GM23338 (cell line): ENCODE measurements at regions not wholly inside any gene's neighbourhood (a gene's known extent, or its start where the extent isn't known, plus 50 kb on each side); places are given as distances from the start of the nearest gene placed in this dataset.

Experiments
- ATAC-seq: fragments of 200-7000 bp; cut with Tn5 transposase; 3 replicates; pipeline ENCODE4 v1.9.1; 2020
- DNase-seq: peaks from one replicate; pipeline ENCODE4 v3.0.0-alpha.2; 2015; ENCODE audit warnings: low spot score
- H2AFZ ChIP-seq: fragments of 200-600 bp; sonication (generic); 2 replicates; pipeline ENCODE4 v1.8.0; 2016; ENCODE audit warnings: antibody characterized with exemption, mild to moderate bottlenecking, moderate library complexity
- H3F3A ChIP-seq: fragments of 200-600 bp; sonication (generic); replicated peaks from 2 replicates; pipeline ENCODE4 v1.8.0; 2017; ENCODE audit warnings: antibody characterized with exemption, mixed run types, low read depth
- H3K27ac ChIP-seq: fragments of 200-600 bp; sonication (generic); 2 replicates; pipeline ENCODE4 v1.6.1; 2016; ENCODE audit warnings: low read depth
- H3K27me3 ChIP-seq: fragments of 200-600 bp; sonication (generic); 2 replicates; pipeline ENCODE4 v1.8.0; 2016; ENCODE audit warnings: mild to moderate bottlenecking, mixed run types, moderate library complexity; ENCODE audit not compliant: insufficient read depth
- H3K36me3 ChIP-seq: fragments of 200-600 bp; sonication (generic); 2 replicates; pipeline ENCODE4 v1.8.0; 2016; ENCODE audit warnings: mild to moderate bottlenecking; ENCODE audit not compliant: insufficient read depth
- H3K4me1 ChIP-seq: fragments of 200-600 bp; sonication (generic); 2 replicates; pipeline ENCODE4 v1.8.0; 2016; ENCODE audit warnings: mild to moderate bottlenecking, moderate library complexity; ENCODE audit not compliant: insufficient read depth
- H3K4me2 ChIP-seq: fragments of 200-600 bp; sonication (generic); 2 replicates; pipeline ENCODE4 v1.7.1; 2017; ENCODE audit warnings: mixed run types
- H3K4me3 ChIP-seq: fragments of 200-600 bp; sonication (generic); 2 replicates; pipeline ENCODE4 v1.6.1; 2016; ENCODE audit warnings: mixed run types
- H3K79me2 ChIP-seq: fragments of 200-600 bp; sonication (generic); replicated peaks from 2 replicates; pipeline ENCODE4 v1.8.0; 2017; ENCODE audit warnings: mild to moderate bottlenecking; ENCODE audit not compliant: insufficient read depth
- H3K9me2 ChIP-seq: fragments of 200-600 bp; sonication (generic); 2 replicates; pipeline ENCODE4 v1.8.0; 2017; ENCODE audit not compliant: insufficient read depth
- H4K20me1 ChIP-seq: fragments of 200-600 bp; sonication (generic); replicated peaks from 2 replicates; pipeline ENCODE4 v1.8.0; 2017; ENCODE audit warnings: mild to moderate bottlenecking; ENCODE audit not compliant: insufficient read depth
- H3K27ac Mint-ChIP-seq: 2 replicates; pipeline ENCODE4 v1.8.0; 2020; ENCODE audit warnings: inconsistent platforms, mild to moderate bottlenecking, moderate library complexity, mixed read lengths
- H3K27me3 Mint-ChIP-seq: 3 replicates; pipeline ENCODE4 v1.8.0; 2022; ENCODE audit warnings: low read depth, mild to moderate bottlenecking, moderate library complexity, mixed read lengths, inconsistent platforms; ENCODE audit not compliant: insufficient read depth, poor library complexity
- H3K36me3 Mint-ChIP-seq: 3 replicates; pipeline ENCODE4 v1.8.0; 2021; ENCODE audit warnings: low read depth, mild to moderate bottlenecking, inconsistent platforms, moderate library complexity, mixed read lengths
- H3K4me1 Mint-ChIP-seq: 3 replicates; pipeline ENCODE4 v1.8.0; 2020; ENCODE audit warnings: mild to moderate bottlenecking, inconsistent platforms, mixed read lengths
- H3K4me3 Mint-ChIP-seq: 3 replicates; pipeline ENCODE4 v1.8.0; 2021; ENCODE audit warnings: moderate library complexity, mild to moderate bottlenecking, inconsistent platforms, mixed read lengths
- H3K9me3 Mint-ChIP-seq: 3 replicates; pipeline ENCODE4 v1.8.0; 2020; ENCODE audit warnings: moderate library complexity, mild to moderate bottlenecking, inconsistent platforms, mixed read lengths
- CREB1 ChIP-seq: fragments of 250-450 bp; sonication (Bioruptor Pico); IDR thresholded peaks from 2 replicates; pipeline ENCODE4 v1.5.0; 2020; ENCODE audit warnings: low read depth, mild to moderate bottlenecking, moderate library complexity
- EZH2 ChIP-seq: fragments of 200-600 bp; sonication (generic); IDR thresholded peaks from one replicate; pipeline ENCODE4 v1.8.0; 2017; ENCODE audit warnings: antibody characterized with exemption, mild to moderate bottlenecking, low read depth; ENCODE audit not compliant: unreplicated experiment
- EZH2phosphoT487 ChIP-seq: fragments of 200-600 bp; sonication (generic); IDR thresholded peaks from one replicate; pipeline ENCODE4 v1.8.1; 2018; ENCODE audit warnings: antibody characterized with exemption; ENCODE audit not compliant: unreplicated experiment
- JUNB ChIP-seq: IDR thresholded peaks from one replicate; pipeline ENCODE4 v1.6.1; 2016; ENCODE audit warnings: antibody characterized with exemption; ENCODE audit not compliant: unreplicated experiment
- NANOG ChIP-seq: IDR thresholded peaks from 2 replicates; pipeline ENCODE4 v1.6.1; 2016; ENCODE audit warnings: antibody characterized with exemption, borderline replicate concordance
- POLR2AphosphoS5 ChIP-seq: IDR thresholded peaks from 2 replicates; pipeline ENCODE4 v1.6.1; 2016; ENCODE audit warnings: antibody characterized with exemption, low read depth
- STAT1 ChIP-seq: IDR thresholded peaks from one replicate; pipeline ENCODE4 v1.6.1; 2016; ENCODE audit warnings: antibody characterized with exemption; ENCODE audit not compliant: unreplicated experiment
- ZNF114 ChIP-seq: fragments of 250-450 bp; sonication (Bioruptor Pico); IDR thresholded peaks from 2 replicates; pipeline ENCODE4 v1.5.0; 2020; ENCODE audit warnings: mild to moderate bottlenecking, moderate library complexity
- ZNF331 ChIP-seq: fragments of 250-450 bp; sonication (Bioruptor Pico); IDR thresholded peaks from 2 replicates; pipeline ENCODE4 v1.5.0; 2020; ENCODE audit warnings: low read depth, mild to moderate bottlenecking, moderate library complexity
- TF ChIP-seq, protein P1 (sequence below), 2 experiments: fragments of 200-600 bp in 1 of 2; sonication (generic) in 1 of 2; conservative IDR thresholded peaks; 2 replicates each; pipeline versions ENCODE4 v1.5.1 to v1.6.1; 2016 to 2017; ENCODE audit warnings: antibody characterized with exemption in 2 of 2, low read depth in 2 of 2, mild to moderate bottlenecking in 2 of 2, moderate library complexity in 1 of 2
- TF ChIP-seq, protein P2 (sequence below): IDR thresholded peaks from one replicate; pipeline ENCODE4 v1.6.1; 2018; ENCODE audit warnings: antibody characterized with exemption; ENCODE audit not compliant: unreplicated experiment
- TF ChIP-seq, protein P3 (sequence below): IDR thresholded peaks from 2 replicates; pipeline ENCODE4 v1.6.1; 2016; ENCODE audit warnings: antibody characterized with exemption
- TF ChIP-seq, protein P4 (sequence below): fragments of 250-450 bp; sonication (Bioruptor Pico); IDR thresholded peaks from 2 replicates; pipeline ENCODE4 v1.5.0; 2020; ENCODE audit warnings: mild to moderate bottlenecking, moderate library complexity

DNA sequence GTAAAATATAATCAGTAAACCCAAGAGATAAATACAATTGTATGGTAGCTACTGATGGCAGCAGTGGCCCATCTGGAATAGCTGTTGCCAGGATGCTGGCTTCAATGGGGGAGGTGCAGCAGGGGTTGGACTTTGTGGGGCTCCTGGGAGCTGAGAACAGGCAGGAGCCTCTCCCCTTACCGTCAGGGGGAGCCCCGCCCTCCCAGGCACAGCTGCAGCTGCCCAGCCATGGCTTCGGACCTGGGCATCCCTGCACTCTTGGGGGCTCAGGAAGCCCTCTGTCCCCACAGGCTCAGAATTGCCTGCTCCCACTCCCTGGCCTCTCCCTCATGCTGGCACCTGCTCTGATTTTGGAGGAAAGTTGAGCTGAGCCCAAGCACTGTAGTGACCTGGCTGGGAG lies 741.1 kb downstream of the CDH11 start:
- ATAC-seq (no peak), DNase-seq (no peak)
- Mint-ChIP-seq H3K27ac (no peak overlapping the region), H3K27me3 (peaks cover 2% of the 10 kb centered on the region), H3K9me3 (peaks cover 6% of the 10 kb centered on the region; the same call in 1 of the 3 replicates), H3K4me3 (no peak overlapping the region), H3K36me3 (peaks cover 2% of the 10 kb centered on the region; the same call in 1 of the 3 replicates), H3K4me1 (no peaks in the 10 kb centered on the region)
- Histone ChIP-seq H3K4me3 (no peak overlapping the region), H3K79me2 (no peaks in the 10 kb centered on the region), H3K27ac (no peak overlapping the region), H4K20me1 (no peaks in the 10 kb centered on the region), H3K4me2 (no peak overlapping the region), H2AFZ (no peak overlapping the region), H3F3A (no peaks in the 10 kb centered on the region), H3K27me3 (no peaks in the 10 kb centered on the region), H3K9me2 (no peaks in the 10 kb centered on the region), H3K4me1 (no peaks in the 10 kb centered on the region), H3K36me3 (no peaks in the 10 kb centered on the region)
- TF ChIP-seq POLR2AphosphoS5 (no peak), NANOG (no peak), JUNB (no peak), EZH2phosphoT487 (no peak), ZNF114 (no peak), CREB1 (no peak), STAT1 (no peak), EZH2 (no peak), ZNF331 (no peak)
- TF ChIP-seq, protein P1, sequence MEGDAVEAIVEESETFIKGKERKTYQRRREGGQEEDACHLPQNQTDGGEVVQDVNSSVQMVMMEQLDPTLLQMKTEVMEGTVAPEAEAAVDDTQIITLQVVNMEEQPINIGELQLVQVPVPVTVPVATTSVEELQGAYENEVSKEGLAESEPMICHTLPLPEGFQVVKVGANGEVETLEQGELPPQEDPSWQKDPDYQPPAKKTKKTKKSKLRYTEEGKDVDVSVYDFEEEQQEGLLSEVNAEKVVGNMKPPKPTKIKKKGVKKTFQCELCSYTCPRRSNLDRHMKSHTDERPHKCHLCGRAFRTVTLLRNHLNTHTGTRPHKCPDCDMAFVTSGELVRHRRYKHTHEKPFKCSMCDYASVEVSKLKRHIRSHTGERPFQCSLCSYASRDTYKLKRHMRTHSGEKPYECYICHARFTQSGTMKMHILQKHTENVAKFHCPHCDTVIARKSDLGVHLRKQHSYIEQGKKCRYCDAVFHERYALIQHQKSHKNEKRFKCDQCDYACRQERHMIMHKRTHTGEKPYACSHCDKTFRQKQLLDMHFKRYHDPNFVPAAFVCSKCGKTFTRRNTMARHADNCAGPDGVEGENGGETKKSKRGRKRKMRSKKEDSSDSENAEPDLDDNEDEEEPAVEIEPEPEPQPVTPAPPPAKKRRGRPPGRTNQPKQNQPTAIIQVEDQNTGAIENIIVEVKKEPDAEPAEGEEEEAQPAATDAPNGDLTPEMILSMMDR (conservative IDR thresholded peaks at IDR 0.05; ENCODE audit: low read depth in 2 of 2) = no peak
- TF ChIP-seq, protein P2, sequence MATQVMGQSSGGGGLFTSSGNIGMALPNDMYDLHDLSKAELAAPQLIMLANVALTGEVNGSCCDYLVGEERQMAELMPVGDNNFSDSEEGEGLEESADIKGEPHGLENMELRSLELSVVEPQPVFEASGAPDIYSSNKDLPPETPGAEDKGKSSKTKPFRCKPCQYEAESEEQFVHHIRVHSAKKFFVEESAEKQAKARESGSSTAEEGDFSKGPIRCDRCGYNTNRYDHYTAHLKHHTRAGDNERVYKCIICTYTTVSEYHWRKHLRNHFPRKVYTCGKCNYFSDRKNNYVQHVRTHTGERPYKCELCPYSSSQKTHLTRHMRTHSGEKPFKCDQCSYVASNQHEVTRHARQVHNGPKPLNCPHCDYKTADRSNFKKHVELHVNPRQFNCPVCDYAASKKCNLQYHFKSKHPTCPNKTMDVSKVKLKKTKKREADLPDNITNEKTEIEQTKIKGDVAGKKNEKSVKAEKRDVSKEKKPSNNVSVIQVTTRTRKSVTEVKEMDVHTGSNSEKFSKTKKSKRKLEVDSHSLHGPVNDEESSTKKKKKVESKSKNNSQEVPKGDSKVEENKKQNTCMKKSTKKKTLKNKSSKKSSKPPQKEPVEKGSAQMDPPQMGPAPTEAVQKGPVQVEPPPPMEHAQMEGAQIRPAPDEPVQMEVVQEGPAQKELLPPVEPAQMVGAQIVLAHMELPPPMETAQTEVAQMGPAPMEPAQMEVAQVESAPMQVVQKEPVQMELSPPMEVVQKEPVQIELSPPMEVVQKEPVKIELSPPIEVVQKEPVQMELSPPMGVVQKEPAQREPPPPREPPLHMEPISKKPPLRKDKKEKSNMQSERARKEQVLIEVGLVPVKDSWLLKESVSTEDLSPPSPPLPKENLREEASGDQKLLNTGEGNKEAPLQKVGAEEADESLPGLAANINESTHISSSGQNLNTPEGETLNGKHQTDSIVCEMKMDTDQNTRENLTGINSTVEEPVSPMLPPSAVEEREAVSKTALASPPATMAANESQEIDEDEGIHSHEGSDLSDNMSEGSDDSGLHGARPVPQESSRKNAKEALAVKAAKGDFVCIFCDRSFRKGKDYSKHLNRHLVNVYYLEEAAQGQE = no peak
- TF ChIP-seq, protein P3, sequence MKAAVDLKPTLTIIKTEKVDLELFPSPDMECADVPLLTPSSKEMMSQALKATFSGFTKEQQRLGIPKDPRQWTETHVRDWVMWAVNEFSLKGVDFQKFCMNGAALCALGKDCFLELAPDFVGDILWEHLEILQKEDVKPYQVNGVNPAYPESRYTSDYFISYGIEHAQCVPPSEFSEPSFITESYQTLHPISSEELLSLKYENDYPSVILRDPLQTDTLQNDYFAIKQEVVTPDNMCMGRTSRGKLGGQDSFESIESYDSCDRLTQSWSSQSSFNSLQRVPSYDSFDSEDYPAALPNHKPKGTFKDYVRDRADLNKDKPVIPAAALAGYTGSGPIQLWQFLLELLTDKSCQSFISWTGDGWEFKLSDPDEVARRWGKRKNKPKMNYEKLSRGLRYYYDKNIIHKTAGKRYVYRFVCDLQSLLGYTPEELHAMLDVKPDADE = no peak
- TF ChIP-seq, protein P4, sequence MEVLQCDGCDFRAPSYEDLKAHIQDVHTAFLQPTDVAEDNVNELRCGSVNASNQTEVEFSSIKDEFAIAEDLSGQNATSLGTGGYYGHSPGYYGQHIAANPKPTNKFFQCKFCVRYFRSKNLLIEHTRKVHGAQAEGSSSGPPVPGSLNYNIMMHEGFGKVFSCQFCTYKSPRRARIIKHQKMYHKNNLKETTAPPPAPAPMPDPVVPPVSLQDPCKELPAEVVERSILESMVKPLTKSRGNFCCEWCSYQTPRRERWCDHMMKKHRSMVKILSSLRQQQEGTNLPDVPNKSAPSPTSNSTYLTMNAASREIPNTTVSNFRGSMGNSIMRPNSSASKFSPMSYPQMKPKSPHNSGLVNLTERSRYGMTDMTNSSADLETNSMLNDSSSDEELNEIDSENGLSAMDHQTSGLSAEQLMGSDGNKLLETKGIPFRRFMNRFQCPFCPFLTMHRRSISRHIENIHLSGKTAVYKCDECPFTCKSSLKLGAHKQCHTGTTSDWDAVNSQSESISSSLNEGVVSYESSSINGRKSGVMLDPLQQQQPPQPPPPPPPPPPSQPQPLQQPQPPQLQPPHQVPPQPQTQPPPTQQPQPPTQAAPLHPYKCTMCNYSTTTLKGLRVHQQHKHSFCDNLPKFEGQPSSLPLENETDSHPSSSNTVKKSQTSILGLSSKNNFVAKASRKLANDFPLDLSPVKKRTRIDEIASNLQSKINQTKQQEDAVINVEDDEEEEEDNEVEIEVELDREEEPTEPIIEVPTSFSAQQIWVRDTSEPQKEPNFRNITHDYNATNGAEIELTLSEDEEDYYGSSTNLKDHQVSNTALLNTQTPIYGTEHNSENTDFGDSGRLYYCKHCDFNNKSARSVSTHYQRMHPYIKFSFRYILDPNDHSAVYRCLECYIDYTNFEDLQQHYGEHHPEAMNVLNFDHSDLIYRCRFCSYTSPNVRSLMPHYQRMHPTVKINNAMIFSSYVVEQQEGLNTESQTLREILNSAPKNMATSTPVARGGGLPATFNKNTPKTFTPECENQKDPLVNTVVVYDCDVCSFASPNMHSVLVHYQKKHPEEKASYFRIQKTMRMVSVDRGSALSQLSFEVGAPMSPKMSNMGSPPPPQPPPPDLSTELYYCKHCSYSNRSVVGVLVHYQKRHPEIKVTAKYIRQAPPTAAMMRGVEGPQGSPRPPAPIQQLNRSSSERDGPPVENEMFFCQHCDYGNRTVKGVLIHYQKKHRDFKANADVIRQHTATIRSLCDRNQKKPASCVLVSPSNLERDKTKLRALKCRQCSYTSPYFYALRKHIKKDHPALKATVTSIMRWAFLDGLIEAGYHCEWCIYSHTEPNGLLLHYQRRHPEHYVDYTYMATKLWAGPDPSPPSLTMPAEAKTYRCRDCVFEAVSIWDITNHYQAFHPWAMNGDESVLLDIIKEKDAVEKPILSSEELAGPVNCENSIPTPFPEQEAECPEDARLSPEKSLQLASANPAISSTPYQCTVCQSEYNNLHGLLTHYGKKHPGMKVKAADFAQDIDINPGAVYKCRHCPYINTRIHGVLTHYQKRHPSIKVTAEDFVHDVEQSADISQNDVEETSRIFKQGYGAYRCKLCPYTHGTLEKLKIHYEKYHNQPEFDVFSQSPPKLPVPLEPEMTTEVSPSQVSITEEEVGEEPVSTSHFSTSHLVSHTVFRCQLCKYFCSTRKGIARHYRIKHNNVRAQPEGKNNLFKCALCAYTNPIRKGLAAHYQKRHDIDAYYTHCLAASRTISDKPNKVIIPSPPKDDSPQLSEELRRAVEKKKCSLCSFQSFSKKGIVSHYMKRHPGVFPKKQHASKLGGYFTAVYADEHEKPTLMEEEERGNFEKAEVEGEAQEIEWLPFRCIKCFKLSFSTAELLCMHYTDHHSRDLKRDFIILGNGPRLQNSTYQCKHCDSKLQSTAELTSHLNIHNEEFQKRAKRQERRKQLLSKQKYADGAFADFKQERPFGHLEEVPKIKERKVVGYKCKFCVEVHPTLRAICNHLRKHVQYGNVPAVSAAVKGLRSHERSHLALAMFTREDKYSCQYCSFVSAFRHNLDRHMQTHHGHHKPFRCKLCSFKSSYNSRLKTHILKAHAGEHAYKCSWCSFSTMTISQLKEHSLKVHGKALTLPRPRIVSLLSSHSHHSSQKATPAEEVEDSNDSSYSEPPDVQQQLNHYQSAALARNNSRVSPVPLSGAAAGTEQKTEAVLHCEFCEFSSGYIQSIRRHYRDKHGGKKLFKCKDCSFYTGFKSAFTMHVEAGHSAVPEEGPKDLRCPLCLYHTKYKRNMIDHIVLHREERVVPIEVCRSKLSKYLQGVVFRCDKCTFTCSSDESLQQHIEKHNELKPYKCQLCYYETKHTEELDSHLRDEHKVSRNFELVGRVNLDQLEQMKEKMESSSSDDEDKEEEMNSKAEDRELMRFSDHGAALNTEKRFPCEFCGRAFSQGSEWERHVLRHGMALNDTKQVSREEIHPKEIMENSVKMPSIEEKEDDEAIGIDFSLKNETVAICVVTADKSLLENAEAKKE (CRISPR knock-in tag) = no peak
